Activated CD8-positive, alpha-beta memory T cell treated with anti-CD3 and anti-CD28 coated beads, Interleukin-2, amount 50 U/mL, for 4 hours (primary cell): ENCODE measurements at regions not wholly inside any gene's neighbourhood (a gene's known extent, or its start where the extent isn't known, plus 50 kb on each side); places are given as distances from the start of the nearest gene placed in this dataset.
"Not testable (repeated sequence)": the region's sequence is repeated elsewhere in the genome, so short reads cannot be mapped to it uniquely, and the experiment has no call there.

Source experiments
- DNase-seq: peaks from one replicate; pipeline ENCODE4 v3.0.0-alpha.2; 2020

- DNase-seq = no peak
Observed at GRCh38 chr20:53681352-53682212, 87.9 kb upstream of the ZNF217 start.

GRCh38 chr20:53679597-53680309, 86.1 kb upstream of the ZNF217 start:
- no peak for DNase-seq

DNA sequence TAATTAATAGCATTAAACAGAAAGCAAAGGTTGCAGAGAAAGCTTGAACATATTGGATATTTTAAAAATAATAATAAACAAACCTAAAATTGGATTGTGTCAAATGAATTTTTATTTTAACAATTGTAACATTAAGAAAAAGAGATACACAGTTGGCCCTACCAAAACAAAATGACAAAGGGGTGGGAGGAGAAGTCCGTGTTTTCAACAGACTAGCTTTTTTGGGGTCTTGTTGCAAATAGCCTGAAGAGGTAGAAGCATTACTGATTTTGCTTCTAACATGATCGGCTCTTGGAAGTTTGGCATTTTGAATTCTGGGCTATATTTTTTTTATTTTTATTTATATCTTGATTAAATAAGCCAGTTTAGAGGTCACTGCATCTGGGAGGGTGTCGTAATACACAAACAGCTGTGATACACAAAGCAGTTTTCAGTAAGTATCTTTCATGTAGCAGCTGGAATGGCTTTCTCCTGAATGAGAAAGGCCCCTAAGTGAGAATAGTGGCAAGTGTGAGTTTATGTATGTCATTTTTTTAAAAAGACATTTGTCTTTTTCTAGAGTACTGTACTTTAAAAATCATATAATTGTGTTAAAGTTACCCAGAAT, 85.5 kb upstream of the ZNF217 start:
- DNase-seq = no peak

- no peak for DNase-seq
Observed at GRCh38 chr20:53678315-53678989, 84.8 kb upstream of the ZNF217 start.

GRCh38 chr20:53677447-53678314, 84.0 kb upstream of the ZNF217 start:
- peak; percentile 26 for DNase-seq

- no peak for DNase-seq
Observed at GRCh38 chr20:53676987-53677386, 83.3 kb upstream of the ZNF217 start.

DNA sequence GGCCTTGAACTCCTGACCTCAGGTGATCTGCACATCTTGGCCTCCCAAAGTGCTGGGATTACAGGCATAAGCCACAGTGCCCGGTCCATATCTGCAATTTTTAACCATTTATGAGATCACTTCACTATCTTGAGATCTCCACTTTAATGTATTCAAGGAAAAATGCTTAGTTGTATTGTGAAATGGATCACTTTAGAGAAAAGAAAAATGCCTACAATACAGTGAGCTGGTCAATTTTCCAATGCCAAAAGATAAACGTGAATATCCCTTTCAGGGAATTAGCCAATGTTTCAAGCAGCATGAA, 82.8 kb upstream of the ZNF217 start:
- DNase-seq = no peak

DNA sequence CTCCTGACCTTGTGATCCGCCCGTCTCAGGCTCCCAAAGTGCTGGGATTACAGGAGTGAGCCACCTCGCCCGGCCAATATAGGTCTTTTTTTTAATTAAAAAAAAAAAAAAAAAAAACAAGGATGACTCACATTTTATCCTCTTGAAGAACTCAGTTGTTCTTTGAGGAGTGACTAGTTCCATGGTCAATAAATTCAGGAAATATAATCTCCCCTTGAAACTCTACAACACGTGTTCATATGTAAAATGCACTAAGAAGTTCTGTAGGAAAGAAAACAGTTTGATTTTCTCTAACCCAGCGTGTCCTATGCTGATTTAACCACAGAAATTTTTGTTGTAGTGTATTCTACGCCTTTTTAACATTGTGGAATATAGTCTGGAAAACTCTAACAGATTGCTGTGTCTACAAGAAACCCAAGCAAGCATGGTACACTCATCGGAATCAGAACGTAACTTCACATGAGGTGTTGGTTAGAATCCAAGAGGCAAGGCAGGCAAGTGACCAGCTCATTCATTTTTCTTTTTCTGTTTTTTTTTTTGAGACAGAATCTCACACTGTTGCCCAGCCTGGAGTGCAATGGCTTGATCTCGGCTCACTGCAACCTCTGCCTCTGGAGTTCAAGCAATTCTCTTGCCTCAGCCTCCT, 79.0 kb upstream of the ZNF217 start:
- DNase-seq = no peak

DNA sequence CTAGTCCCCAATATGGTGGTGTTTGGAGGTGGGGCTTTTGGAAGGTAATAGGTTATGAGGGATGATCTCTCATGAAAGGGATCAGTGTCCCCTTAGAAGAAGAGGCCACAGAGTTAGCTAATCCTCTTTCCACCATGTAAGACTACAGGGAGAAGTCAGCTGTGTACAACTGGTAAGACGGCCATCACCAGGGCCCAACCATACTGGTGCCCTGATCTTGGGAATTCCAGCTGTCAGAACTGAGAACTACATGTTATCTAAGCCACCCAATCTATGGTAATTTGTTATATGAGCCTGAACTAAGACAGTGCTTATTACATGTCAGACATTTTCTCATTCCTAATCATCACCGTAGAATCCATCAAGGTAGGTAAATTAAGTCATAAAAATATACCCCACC, 77.7 kb upstream of the ZNF217 start:
- no peak for DNase-seq

- not testable (repeated sequence) for DNase-seq
Observed at GRCh38 chr20:53669517-53670313, 76.1 kb upstream of the ZNF217 start.

DNA sequence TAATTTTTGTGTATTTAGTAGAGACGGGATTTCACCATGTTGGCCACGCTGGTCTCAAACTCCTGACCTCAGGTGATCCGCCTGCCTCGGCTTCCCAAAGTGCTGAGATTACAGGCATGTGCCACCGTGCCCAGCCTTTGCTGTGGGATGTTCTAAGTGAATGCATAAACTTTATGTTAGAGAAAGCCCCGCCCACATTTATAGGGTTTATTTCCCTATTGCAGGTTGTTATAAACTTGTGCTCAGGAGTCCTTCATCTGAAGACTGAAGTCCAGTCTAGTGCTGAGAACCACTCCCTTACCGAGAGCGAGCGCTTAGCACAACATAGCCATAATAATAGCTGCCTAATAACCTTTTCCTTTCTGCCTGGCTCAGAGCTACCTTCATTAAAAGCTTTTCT, 75.4 kb upstream of the ZNF217 start:
- no peak for DNase-seq

DNA sequence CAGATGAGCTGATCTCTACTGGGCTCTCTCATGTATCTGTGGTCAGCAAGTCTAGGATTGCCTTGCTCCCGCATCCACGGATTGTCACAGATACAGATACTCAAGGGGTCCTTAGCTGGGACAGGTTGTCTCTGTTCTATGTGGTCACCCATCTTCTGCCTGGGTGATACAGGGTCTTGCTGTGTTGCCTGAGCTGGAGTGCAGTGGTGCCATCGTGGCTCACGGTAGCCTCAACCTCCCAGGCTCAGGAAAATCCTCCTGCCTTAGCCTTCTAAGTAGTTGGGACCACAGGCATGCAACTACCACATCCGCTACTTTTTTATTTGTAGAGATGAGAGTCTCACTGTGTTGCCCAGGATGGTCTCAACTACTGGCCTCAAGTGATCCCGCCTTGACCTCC, 72.5 kb upstream of the ZNF217 start:
- DNase-seq = no peak

- DNase-seq = no peak
Observed at GRCh38 chr20:53664121-53664520, 70.5 kb upstream of the ZNF217 start.

DNA sequence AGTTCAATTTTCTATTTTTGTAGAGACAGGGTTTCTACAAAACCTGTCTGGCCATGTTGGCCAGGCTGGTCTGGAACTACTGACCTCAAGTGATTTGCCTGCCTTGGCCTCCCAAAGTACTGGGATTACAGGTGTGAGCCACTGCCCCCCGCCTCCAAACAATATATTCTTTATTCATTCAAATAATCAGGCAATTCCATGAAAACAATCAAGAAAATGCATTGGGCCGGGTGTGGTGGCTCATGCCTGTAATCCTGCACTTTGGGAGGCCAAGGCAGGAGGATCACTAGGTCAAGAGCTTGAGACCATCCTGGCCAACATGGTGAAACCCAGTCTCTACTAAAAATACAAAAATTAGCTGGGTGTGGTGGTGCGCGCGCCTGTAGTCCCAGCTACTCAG, 69.9 kb upstream of the ZNF217 start:
- DNase-seq = not testable (repeated sequence)

DNA sequence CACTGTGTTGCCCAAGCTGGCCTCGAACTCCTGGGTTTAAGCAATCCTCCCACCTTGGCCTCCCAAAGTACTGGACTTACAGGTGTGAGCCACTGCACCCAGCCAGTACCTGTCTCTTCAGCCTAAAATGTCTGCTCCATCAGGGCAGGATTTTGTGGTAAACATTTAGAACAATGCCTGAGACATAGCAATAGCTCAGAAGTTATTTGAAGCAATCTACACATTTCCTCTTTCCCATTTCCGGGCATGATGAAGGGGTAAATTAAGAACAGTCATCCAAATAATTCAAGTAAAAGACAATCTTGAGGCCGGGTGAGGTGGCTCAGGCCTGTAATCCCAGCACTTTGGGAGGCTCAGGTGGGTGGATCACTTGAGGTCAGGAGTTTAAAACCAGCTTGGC, 69.0 kb upstream of the ZNF217 start:
- no peak for DNase-seq

- peak; percentile 28 for DNase-seq
Observed at GRCh38 chr20:53660947-53661381, 67.3 kb upstream of the ZNF217 start.

GRCh38 chr20:53660078-53660909, 66.7 kb upstream of the ZNF217 start:
- peak; percentile 57 for DNase-seq

DNA sequence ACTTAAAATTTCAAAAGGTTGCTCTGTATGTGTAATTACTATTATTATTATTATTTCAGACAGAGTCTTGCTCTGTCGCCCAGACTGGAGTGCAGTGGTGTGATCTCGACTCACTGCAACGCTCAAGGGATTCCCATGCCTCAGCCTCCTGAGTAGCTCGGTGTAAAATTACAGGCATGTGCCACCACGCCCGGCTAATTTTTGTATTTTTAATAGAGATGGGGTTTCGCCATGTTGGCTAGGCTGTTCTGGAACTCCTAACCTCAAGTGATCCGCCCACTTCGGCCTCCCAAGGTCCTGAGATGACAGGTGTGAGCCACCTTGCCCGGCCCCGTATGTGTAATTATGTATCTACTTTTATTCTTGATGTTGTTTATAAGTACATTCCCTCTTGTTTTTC, 65.3 kb upstream of the ZNF217 start:
- DNase-seq = no peak

GRCh38 chr20:53658322-53658721, 64.7 kb upstream of the ZNF217 start:
- no peak for DNase-seq

DNA sequence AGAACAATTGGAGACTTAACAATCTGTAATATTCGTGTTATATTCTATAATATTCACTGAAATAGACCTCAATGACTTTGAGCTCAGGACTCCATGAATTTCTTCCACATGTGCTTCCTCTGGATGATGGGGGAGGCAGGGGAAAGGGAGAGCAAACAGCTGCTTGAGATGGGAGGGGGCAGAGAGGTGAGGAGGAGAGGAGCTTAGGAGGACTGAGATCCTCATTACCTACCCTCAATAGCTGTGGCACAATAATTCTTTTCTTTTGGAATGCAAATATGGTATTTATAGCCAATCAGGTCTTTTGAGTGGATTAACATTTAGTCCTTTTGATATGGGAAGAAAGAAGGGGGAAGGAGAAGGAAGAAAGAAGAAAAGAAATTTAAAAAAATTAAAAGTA, 64.1 kb upstream of the ZNF217 start:
- DNase-seq = no peak
